ENCODE measurements at regions not wholly inside any gene's neighbourhood (a gene's known extent, or its start where the extent isn't known, plus 50 kb on each side); places are given as distances from the start of the nearest gene placed in this dataset.

DNA sequence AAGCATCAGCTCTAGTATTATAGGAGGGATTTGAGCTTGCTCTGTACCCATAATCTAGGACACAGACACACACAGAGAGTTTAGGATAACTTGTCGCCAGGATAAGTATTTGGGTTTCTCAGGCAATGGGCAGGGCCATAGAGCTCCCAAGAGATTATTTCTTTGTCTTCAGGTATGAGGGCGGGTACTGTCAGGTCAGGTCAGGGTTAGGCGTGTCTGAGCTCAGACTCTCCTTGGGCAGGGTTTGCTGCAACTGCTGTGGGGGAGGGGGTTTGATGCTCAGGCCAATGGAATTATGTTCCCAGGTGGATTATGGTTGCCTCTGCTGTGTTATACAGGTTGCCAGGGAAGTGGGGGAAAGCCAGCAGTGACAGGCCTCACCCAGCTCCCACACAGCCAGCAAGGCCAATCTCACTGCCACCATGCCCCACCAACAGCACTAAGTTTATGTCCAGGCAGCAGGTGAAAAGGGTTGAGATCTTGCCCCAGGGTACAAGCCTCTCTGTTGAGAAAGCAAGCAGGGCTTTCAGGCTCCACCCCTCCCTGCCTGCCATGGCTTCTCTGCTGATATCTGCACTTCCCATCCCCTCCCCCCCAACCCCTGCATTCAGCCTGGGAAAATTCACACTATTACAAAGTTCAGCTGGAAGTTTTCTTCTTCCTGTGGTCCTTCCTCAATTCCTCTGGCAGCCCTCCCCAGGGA, 101.3 kb downstream of the RRAGB start:
- TF ChIP-seq, protein P1, sequence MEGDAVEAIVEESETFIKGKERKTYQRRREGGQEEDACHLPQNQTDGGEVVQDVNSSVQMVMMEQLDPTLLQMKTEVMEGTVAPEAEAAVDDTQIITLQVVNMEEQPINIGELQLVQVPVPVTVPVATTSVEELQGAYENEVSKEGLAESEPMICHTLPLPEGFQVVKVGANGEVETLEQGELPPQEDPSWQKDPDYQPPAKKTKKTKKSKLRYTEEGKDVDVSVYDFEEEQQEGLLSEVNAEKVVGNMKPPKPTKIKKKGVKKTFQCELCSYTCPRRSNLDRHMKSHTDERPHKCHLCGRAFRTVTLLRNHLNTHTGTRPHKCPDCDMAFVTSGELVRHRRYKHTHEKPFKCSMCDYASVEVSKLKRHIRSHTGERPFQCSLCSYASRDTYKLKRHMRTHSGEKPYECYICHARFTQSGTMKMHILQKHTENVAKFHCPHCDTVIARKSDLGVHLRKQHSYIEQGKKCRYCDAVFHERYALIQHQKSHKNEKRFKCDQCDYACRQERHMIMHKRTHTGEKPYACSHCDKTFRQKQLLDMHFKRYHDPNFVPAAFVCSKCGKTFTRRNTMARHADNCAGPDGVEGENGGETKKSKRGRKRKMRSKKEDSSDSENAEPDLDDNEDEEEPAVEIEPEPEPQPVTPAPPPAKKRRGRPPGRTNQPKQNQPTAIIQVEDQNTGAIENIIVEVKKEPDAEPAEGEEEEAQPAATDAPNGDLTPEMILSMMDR (IDR thresholded peaks at IDR 0.05), result no peak
- TF ChIP-seq POLR2A (IDR thresholded peaks at IDR 0.05), result no peak

Data from transverse colon (tissue), 3 donors.